GM19395 (cell line): ENCODE measurements at regions not wholly inside any gene's neighbourhood (a gene's known extent, or its start where the extent isn't known, plus 50 kb on each side); places are given as distances from the start of the nearest gene placed in this dataset.

Source experiments
- ATAC-seq: cut with Tn5 transposase; IDR thresholded peaks from one replicate; pipeline ENCODE4 v1.9.1; 2021; ENCODE audit warnings: mild to moderate bottlenecking, moderate library complexity; ENCODE audit not compliant: unreplicated experiment

- peak; percentile 67 for ATAC-seq
These were observed 138.5 kb upstream of the ARPP21 start for GRCh38 chr3:35500641-35501350.

GRCh38 chr3:35502699-35503098 lies 136.6 kb upstream of the ARPP21 start:
- ATAC-seq: no peak

GRCh38 chr3:35505181-35505580 lies 134.1 kb upstream of the ARPP21 start:
- ATAC-seq: no peak

- no peak for ATAC-seq
These were observed 133.6 kb upstream of the ARPP21 start for GRCh38 chr3:35505772-35506171.

GRCh38 chr3:35519936-35520335 lies 119.4 kb upstream of the ARPP21 start:
- no peak for ATAC-seq

GRCh38 chr3:35521196-35521595 lies 118.1 kb upstream of the ARPP21 start:
- ATAC-seq: no peak

- no peak for ATAC-seq
These were observed 116.9 kb upstream of the ARPP21 start for GRCh38 chr3:35522450-35522849.

- ATAC-seq: no peak
These were observed 116.3 kb upstream of the ARPP21 start for GRCh38 chr3:35523074-35523473.

- no peak for ATAC-seq
These were observed 115.5 kb upstream of the ARPP21 start for GRCh38 chr3:35523838-35524237.

GRCh38 chr3:35524856-35525255 lies 114.5 kb upstream of the ARPP21 start:
- ATAC-seq: no peak

GRCh38 chr3:35528728-35529127 lies 110.6 kb upstream of the ARPP21 start:
- ATAC-seq: no peak

- ATAC-seq: no peak
These were observed 110.0 kb upstream of the ARPP21 start for GRCh38 chr3:35529337-35529736.

GRCh38 chr3:35537265-35537664 lies 102.1 kb upstream of the ARPP21 start:
- no peak for ATAC-seq

GRCh38 chr3:35544976-35545375 lies 94.3 kb upstream of the ARPP21 start:
- ATAC-seq: no peak

GRCh38 chr3:35549690-35550089 lies 89.6 kb upstream of the ARPP21 start:
- no peak for ATAC-seq

- ATAC-seq: no peak
These were observed 77.2 kb upstream of the ARPP21 start for GRCh38 chr3:35562141-35562540.

GRCh38 chr3:35565048-35565447 lies 74.3 kb upstream of the ARPP21 start:
- ATAC-seq: no peak
